Activated T-cell treated with anti-CD3 and anti-CD28 coated beads, Interleukin-2, amount 50 U/mL, for 48 hours (primary cell): ENCODE measurements at regions not wholly inside any gene's neighbourhood (a gene's known extent, or its start where the extent isn't known, plus 50 kb on each side); places are given as distances from the start of the nearest gene placed in this dataset.

Experiments
- DNase-seq, 2 experiments: peaks; one replicate each; pipeline ENCODE4 v3.0.0-alpha.2; 2020

DNA sequence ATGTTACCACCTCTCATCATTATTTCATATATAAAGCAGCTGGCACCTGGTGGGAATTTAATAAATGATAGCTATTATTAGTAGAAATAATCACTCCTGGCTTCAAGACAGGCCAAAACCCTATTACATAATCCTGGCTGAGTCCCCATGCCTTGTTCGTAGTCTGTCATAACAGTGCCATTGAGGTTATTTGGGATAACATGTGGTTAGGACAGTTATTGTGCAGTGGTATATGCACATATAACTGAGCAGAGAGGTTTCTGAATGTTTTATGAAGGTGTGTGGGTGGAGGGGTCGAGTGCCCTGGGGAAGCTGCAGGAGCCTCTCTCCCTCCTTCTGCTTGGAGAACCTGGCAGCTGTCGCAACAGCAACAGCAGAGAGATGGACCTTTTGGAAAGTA lies 162.4 kb upstream of the NABP1 start:
- DNase-seq: no peak

DNA sequence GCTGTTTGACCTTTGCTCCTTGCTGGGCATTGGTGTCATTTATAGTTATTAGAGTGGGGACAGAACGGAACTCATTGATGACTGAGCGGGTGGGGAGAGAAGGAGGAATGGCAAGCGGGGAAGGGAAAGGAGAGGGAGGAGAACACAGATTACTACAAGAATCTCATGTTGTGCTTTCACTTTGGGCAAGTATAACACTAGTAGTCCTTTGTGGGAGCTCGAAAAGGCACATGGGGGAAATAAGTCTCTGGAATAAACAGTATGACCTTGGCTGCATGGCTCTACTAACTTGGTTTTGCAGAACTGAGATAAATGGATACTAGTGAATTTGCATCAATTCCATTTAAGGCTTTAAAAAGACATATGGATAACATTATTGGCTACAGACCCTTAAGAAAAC lies 161.7 kb upstream of the NABP1 start:
- no peak for DNase-seq

DNA sequence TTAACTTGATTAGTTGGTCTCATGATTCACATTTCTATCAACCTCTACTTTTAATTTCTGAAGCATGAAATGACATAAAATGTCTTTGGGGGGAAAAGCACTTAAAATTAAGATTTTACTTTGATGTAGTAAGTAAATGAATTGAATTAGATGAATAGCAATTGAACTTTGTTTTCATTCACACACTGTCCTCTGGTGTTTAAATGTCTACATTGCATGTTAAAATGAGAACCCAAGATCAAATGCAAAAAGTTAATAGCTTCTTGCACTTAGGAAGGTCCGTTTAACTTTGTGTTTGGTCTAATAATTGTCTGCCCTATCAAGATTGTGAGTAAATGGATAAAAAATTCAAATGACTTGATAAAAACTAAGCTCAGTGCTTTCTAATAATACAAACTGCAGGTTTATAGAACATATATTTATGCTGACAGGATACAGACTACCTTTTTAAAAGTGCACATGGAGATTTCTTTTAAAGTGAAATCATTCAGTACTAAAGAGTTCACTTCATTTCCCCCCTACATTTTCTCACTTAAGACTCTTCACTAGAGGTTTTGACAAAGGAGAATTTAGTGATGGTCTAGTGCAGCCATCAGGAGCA lies 156.2 kb upstream of the NABP1 start:
- no peak for DNase-seq

DNA sequence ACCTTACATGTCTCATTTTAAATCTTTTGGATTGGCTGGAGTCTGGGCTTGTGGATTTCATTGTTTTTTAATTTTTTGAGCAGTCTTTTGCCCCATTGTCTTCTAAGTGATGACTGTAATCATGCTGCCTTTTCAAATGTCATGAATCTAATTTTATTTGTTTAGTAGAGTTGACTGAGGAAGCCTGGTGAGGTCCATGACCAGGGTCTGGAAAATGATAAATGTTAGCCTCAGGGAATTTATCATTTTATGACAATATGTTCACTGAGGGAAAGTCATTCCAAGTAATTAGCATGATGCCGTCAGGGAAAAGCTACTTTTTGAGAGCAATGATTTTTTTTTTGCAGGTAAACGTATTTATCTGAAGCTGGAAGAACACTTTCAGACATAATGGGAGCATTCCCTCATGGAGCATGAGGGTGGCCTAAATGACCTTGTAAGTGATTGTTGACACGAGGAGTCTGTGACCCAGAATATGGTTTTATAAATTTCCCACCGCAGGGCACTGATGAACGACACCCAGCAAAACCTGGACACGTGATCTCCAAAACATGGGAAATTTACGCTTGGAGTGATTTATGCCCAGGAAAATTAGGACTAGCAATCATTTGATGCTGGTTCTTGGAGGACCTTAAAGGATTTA lies 155.3 kb upstream of the NABP1 start:
- DNase-seq: no peak

DNA sequence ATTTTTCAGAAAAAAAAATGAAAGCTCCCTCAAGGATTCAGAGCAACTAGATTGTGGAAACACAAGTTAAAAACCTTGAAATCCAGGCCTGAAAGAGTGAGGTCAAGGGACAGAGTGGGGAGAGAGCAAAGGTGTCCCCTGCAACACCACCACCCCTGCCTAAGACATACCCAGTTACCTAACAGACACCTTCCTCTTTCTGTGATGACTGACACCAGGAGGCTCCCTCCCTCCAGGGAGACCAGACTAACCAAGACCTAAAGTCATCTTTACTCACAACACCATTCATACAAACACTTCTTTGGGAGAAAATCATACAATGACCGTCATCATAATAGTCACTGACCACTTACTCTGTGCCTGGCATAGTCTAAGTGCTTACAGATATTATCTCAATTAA lies 151.8 kb upstream of the NABP1 start:
- no peak for DNase-seq

DNA sequence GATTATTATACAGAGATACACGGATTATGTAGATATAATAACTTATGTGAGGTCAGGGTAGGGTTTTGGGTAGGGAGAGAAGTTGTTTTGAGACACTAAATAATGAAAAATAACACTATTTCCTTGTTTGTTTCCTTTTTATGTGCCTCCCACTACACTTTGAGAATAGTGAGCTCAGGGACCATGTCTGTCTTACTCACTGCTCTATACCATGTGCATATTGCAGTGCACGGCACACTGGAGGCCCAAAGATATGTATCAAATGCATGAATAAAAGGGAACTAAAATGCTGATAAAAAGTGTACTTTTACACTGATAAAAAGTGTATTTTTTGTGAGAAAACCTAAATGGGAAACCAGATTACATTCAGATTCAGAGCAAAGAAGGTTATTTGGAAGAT lies 151.4 kb upstream of the NABP1 start:
- DNase-seq: no peak

DNA sequence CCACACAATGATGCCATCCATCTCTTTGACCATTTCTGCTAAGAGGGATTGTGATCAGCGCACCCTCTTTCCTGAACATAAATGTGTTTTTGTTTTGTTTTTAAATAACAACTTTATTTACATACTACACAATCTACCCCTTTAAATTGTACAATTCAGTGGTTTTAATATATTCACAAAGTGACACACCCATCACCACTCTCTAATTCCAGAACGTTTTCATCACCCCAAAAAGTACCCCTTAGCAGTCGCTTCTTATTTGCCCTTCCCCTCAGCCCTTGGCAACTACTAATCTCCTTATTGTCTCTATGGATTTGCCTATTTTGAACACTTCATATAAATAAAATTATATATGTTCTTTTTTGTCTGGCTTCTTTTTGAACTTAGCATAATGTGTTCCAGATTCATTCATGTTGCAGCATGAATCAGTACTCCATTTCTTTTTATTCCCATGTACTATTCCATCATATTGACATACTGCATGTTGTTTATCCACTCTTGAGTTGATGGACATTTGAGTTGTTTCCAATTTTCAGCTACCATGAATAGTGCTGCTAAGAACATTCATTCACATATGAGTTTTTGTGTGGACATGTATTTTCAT lies 150.9 kb upstream of the NABP1 start:
- no peak for DNase-seq

DNA sequence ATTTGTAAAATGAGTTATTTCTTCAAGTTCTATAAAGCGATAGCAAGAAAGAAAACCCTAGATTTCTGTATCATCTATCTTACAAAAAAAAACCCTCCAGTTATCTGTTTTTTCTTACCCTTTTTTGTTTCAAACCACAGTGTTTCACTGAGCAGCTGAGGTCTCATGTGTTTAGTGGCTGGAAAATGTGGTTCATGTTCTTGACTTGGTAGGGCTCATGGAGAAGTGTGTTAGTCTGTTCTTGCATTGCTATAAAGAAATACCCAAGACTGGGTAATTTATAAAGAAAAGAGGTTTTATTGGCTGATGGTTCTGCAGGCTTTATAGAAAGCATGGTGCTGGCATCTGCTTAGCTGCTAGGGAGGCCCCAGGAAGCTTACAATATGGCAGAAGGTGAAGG lies 147.3 kb upstream of the NABP1 start:
- DNase-seq: no peak

DNA sequence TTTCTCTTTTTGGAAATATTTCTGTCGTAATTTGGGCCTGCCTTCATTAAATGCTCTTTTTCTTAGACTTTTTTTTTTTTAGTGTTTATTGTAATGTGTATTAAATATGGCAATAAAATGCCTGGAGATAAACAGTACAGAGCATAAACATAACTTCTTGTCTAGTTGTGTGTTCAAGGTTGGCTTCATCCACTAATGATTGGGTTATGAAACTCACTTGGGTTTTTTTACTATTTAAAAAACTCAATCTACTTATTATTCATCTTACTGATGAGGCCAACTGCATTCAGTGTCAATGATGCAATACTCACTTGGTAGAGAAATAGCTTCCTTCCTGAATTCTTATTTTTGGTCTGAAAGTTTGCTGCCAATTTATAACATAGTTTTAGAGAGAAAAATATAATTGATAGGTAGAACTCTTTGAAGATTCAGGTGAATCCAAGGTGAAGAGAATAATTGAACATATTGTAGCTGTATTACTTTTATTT lies 144.2 kb upstream of the NABP1 start:
- DNase-seq: no peak

DNA sequence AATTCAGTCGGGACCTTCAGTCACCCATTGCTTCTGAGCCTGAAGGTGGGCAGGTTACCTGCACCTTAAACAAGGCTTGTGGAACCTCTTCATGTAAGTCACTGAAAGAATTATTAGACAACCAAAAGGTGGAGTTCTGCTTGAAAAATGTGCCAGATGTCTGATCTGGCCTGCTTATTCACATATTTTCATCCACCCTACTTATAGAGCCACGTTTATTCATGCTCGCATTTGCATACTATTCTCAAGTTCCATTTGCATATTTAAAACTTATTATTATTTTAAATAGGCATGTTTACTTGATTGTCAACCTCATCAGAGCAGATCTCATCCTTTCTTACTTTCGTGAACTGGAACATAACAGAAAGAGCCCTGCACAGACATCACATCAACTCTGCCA lies 140.0 kb upstream of the NABP1 start:
- DNase-seq: no peak

DNA sequence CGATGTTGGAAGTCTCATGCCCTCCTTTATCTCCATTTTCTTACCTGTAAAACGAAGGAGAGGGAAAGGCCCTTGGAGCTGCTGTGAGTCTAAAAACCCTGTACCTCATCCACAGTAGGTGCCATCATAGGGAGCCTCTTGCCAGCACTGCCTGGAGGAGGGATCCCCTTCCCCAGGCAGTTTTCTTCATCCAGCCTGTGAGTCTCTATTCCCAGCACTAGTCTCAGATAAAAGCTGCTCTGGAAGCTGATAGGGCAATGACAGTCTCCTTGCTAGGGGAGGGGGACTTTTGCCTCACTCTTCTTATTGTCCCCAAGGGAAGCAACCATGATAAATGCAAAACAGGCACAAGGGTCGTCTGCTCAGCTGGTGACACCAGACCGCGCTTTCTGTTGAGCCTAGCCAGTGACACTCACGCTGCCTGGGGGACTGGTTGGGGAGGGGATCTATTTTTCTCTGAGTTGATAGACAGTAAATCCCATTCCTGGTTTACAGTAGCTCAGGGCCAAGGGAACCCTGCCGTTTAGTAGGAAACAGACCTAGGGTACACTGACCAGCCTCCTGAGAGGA lies 139.5 kb upstream of the NABP1 start:
- no peak for DNase-seq

DNA sequence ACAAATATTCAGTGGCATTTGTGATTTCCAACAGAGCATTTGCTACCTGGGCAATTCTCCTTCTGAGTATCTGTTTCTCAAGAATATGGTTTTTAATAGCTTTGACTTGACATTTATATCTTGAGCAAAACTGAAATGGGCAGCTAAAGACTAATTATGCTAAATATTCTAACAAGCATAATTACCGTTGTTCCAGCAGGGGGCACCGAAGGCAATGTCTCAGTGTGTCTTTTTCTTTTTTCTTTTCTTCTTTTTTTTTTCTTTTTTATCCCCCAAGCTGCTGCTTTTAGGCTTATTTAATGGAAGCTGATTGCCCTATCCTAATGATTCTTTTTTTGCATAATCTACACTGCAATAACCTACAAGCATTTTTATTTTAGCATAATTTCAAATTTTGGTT lies 138.9 kb upstream of the NABP1 start:
- peak; percentile 40 to 42 for DNase-seq

DNA sequence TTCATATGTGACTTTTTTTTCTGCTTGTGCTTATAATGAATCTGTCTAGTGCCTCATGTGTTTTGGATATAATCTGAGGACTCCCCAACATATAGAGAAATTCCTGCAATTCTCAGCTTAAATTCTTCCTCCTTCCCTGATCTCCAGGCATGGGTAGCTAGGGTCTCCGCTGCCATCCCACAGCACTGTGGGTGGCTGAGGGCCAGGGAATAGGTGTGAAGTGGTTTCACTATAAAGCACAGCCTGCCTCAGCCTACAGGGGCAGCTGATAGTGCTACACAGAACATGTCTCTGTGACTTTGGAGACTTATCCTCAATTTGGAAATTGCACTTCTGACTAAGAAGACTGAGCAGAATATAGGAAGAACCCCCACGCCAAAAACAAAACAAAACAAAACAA lies 137.3 kb upstream of the NABP1 start:
- DNase-seq: no peak

DNA sequence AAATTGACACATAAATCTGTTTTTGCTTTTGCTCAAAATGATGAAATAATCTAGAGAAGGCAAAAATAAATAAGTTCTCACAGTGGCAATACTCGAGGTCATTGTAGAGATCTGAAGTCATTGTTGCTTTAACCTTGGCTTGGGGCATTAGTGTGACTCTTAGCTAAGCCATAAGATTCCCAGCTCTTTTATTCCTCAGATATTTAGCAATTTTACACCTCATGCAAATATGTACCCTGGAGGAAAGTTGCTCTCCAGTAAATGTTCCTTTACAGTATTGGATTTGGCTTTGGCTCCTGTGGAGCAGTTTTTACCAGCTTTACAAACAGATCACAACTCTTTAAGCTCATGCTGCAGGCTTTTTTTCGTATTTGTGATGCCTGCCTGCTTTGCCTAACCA lies 134.2 kb upstream of the NABP1 start:
- DNase-seq: no peak

DNA sequence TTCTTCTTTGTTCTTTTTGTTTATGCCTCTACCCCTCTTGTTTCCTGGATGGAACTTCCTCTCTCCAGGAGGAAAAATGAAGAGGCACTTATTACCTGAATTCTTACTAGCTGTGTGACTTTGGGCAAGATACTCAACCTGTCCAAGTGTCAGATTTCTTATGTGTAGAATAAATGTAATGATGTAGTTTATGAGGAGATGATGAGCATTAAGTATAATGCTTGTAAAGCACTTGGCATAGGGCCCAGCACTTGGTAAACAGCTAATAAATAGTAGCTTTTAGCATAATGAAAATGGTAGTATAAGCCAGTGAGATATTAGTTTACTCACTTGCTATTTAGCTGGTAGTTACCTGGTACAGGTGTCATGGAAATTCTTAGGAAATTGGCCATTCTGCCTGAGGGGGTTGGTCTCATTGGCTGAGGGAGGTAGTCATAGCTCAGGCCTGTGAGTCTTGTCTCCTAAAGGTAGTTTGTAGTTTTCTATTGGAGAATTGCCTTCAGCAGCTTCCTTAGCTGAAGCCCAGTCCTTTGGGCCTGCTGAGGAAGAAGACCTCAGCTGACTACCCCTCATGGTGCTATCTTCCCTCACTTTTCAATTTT lies 133.4 kb upstream of the NABP1 start:
- DNase-seq: no peak

DNA sequence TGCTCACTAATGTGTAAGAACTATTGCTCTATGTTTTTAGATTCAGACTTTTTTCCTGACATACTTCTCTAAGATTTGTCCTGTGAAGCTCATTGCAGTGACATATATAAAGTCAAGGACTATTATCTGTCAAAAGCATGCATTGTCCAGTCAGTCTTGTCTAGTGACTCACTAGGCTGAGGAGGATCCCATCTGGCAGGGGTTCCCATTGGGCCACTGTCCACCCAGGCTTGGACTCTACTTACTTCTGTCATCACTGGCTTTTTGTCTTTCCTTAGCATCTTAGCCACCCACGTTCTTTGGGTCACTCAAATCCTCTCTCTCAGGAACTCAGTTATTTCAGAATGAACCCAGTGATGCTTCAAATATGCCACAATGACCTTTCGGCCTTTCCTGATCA lies 132.6 kb upstream of the NABP1 start:
- DNase-seq: no peak

DNA sequence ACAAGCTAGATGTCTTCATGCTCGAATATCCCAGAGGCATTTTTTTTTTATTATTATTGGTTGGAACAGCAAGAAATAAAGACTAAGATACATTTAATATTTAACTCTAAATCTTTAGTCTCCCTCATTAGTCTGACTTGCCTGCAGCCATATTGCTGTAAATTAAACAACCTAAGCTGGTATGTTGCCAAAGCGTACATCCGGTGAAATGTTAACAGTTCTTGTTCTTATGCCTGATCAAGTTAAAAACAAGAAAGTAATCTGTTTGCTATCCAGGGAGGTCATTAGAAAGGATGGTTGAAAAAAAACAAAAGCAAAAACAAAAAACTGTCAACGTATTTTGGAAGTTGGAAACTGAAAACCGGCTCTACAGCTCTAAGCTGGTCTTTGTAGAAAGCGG lies 125.9 kb upstream of the NABP1 start:
- no peak for DNase-seq

DNA sequence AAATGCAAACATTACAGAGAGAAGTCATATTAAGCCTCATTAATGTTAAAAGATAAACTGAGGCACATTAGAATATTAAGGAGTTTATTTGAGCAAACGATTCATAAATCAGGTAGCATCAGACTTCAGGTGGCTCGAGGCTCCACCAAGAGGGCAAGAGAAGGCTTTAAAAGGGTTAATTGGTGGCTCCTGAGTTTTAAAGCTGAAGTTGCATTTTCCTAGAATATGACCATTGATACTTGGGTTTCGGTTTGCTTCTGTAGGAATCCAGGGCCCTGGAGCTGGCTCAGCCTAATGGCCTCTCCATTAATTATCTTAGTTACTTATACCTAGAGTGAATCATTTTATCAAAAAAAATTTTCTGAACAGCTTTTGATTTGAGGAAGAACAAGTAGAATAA lies 123.7 kb upstream of the NABP1 start:
- no peak for DNase-seq

DNA sequence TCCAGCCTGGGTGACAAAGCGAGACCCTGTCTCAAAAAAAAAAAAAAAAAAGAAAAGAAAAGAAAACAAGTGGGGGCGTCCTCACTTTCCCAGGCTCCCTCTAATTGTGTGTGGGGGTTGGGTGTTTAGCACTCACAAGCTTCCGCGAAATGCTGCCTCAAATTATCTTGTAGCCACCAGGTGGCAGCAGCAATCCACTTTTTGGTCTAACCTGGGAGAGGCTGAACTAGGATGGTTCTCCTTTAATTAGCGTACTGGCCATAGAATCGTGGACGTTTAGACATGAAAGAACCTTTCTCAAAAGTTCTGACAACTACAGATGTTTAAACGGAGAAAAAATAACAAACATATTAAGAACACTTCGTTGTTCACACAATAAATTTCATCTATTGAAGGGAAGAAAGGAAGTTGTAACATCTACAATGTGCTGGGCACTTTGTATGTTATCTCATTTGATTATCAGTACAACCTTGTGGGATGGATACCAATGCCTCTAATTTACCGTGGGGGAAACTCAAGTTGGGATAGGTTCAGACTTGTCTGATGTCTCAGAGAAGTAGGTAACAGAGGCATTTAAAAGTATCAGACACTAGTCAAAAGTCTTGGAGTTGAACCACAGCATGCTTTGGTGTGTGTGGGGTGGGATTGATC lies 122.7 kb upstream of the NABP1 start:
- peak; percentile 88 for DNase-seq

DNA sequence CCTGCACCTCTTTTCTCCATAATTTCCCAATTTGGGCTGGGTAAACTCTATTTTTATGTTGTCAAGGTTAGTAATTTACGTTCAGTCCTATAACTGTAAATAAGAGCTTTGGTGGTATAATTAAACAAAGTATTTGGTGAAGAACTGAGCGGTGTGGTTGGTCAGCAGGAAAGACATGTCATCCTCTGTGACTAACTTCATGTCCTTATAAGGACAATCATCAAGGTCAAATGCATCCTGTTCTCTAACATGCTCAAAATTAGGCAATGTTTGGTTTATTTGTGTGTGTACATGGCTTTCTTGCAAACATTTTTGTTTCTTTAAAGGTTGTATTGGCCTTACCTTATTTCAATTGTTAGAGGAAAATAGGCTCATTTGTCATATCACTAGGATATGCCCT lies 121.5 kb upstream of the NABP1 start:
- DNase-seq: no peak

DNA sequence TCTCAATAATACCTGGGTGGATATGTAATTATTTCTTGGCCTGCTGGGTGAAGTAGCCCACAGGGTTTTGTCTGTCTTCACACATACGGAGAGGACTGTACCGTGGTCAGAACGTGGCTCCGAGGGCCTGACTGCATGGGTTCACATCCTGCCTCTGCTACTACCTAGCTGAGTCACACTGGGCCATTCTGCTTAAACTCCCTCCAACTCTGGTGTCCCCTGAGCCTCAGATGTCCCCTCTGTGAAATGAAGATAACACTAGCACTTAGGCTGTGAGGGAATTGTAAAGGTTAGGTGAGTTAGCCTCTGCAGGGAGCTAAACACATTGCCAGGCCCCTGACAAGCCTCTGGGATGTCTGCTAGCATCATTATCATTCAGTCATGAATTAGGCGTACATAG lies 120.1 kb upstream of the NABP1 start:
- DNase-seq: no peak

DNA sequence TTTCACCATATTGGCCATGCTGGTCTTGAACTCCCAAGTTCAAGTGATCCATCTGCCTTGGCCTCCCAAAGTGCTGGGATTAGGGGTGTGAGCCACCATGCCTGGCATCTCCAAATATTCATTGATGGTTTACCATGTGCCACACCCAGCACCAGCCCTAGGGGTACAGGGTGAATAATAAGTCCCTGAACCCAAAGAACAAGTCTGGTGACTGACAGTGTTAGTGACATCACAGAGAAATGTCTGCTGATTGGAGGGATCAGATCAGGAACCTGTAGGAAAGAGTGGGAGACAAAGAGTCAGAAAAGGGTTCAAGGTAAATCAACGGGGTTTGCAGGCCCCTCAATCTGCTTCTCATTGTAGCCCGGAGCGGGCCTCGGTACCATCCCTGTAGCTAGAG lies 118.4 kb upstream of the NABP1 start:
- no peak for DNase-seq

DNA sequence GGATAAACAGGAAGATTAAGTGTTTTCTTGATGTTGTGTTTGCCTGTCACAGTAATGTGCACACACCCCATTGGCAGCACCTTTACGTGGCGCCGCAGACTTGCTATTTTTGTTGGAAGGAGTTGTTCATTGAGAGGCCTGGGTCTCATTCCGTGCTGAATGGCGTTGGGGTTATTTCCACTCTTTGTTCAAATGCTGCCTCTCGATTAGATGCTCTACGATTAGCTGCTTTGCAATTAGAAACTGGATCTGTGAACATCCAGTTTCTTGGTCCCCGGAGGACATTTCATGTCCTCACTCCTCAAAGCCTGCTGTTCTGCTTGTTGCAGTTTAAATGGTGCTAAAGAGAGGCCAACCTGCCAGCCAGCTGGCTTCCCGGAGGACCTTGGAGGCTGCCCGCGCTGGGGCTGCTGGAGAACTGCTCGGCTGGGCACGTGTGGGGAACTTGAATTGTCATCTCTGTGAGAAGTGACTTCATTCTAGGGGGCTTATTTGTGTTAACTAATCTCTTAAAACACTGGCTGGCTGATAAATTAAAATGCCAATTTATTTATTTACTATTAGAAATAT lies 117.4 kb upstream of the NABP1 start:
- DNase-seq: no peak
